ENCODE measurements at regions not wholly inside any gene's neighbourhood (a gene's known extent, or its start where the extent isn't known, plus 50 kb on each side); places are given as distances from the start of the nearest gene placed in this dataset.

GRCh38 chr4:15348236-15348635, 79.6 kb upstream of the C1QTNF7 start:
- no peak for TF ChIP-seq EZH2 (optimal IDR thresholded peaks at IDR 0.05; ENCODE audit: low read depth, low read length)
- TF ChIP-seq, protein P1, sequence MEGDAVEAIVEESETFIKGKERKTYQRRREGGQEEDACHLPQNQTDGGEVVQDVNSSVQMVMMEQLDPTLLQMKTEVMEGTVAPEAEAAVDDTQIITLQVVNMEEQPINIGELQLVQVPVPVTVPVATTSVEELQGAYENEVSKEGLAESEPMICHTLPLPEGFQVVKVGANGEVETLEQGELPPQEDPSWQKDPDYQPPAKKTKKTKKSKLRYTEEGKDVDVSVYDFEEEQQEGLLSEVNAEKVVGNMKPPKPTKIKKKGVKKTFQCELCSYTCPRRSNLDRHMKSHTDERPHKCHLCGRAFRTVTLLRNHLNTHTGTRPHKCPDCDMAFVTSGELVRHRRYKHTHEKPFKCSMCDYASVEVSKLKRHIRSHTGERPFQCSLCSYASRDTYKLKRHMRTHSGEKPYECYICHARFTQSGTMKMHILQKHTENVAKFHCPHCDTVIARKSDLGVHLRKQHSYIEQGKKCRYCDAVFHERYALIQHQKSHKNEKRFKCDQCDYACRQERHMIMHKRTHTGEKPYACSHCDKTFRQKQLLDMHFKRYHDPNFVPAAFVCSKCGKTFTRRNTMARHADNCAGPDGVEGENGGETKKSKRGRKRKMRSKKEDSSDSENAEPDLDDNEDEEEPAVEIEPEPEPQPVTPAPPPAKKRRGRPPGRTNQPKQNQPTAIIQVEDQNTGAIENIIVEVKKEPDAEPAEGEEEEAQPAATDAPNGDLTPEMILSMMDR (IDR thresholded peaks at IDR 0.05; ENCODE audit: low read length), result no peak
- TF ChIP-seq EZH2phosphoT487 (IDR thresholded peaks at IDR 0.05; ENCODE audit: low read length), result no peak
- H3K4me3 ChIP-seq (ENCODE audit: low read length), result no peak overlapping the region
- no peak overlapping the region for H2AFZ ChIP-seq (ENCODE audit: low read length)
- H3K4me1 ChIP-seq (ENCODE audit: low read length), result no peaks in the 10 kb centered on the region
- H3F3A ChIP-seq (ENCODE audit: insufficient read depth, low read length), result no peaks in the 10 kb centered on the region
- no peak for DNase-seq
- H3K9me3 ChIP-seq (replicated peaks; ENCODE audit: insufficient read depth, low read length), result no peaks in the 10 kb centered on the region
- no peak overlapping the region for H3K27ac ChIP-seq (ENCODE audit: low read length)
- H3K4me2 ChIP-seq (ENCODE audit: low read depth, low read length), result no peak overlapping the region
- H3K9me2 ChIP-seq (replicated peaks; ENCODE audit: insufficient read depth, low read length), result no peaks in the 10 kb centered on the region
- H4K20me1 ChIP-seq (ENCODE audit: insufficient read depth, low read length), result no peaks in the 10 kb centered on the region
- H3K36me3 ChIP-seq (replicated peaks; ENCODE audit: insufficient read depth, low read length), result no peaks in the 10 kb centered on the region
- no peak overlapping the region for H3K9ac ChIP-seq (ENCODE audit: low read length)
- no peaks in the 10 kb centered on the region for H3K79me2 ChIP-seq (ENCODE audit: low read length)
- H3K27me3 ChIP-seq (replicated peaks; ENCODE audit: insufficient read depth, low read length), result no peaks in the 10 kb centered on the region

- Histone ChIP-seq H3K79me2 (ENCODE audit: low read length) (no peaks in the 10 kb centered on the region), H4K20me1 (ENCODE audit: insufficient read depth, low read length) (no peaks in the 10 kb centered on the region), H3K9ac (ENCODE audit: low read length) (no peak overlapping the region), H3K9me3 (replicated peaks; ENCODE audit: insufficient read depth, low read length) (no peaks in the 10 kb centered on the region), H3K9me2 (replicated peaks; ENCODE audit: insufficient read depth, low read length) (no peaks in the 10 kb centered on the region), H3K27ac (ENCODE audit: low read length) (no peak overlapping the region), H3K4me1 (ENCODE audit: low read length) (no peaks in the 10 kb centered on the region), H3K4me3 (ENCODE audit: low read length) (no peak overlapping the region), H3F3A (ENCODE audit: insufficient read depth, low read length) (no peaks in the 10 kb centered on the region), H3K4me2 (ENCODE audit: low read depth, low read length) (no peak overlapping the region), H3K27me3 (replicated peaks; ENCODE audit: insufficient read depth, low read length) (no peaks in the 10 kb centered on the region), H2AFZ (ENCODE audit: low read length) (no peak overlapping the region), H3K36me3 (replicated peaks; ENCODE audit: insufficient read depth, low read length) (no peaks in the 10 kb centered on the region)
- no peak for DNase-seq
- no peak for TF ChIP-seq EZH2 (optimal IDR thresholded peaks at IDR 0.05; ENCODE audit: low read depth, low read length)
- TF ChIP-seq, protein P1 (IDR thresholded peaks at IDR 0.05; ENCODE audit: low read length), result no peak
- no peak for TF ChIP-seq EZH2phosphoT487 (IDR thresholded peaks at IDR 0.05; ENCODE audit: low read length)
Measured at GRCh38 chr4:15348695-15349094, 79.1 kb upstream of the C1QTNF7 start.

DNA sequence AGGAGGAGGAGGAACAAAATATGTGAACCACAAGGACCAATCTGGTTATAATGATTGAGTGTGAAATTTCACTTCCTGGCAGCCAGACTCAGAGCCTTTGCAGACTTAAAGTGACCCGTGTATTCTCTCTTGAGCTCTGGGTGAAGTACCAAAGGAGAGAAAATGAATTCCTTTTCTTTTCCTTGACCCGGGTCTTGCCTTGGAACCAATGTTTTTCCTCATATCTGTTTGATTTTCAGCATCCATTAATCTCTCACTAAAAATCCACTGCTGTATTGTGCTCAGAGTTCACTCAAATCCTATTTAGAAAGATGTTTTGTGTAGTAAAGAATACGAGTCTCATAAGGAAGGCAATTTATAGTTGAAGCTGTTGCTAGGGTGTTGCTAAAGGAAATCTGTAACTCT, 78.3 kb upstream of the C1QTNF7 start:
- H3K9ac ChIP-seq (ENCODE audit: low read length), result no peak overlapping the region
- H3K4me3 ChIP-seq (ENCODE audit: low read length), result no peak overlapping the region
- H3K4me1 ChIP-seq (ENCODE audit: low read length), result no peaks in the 10 kb centered on the region
- H3K27me3 ChIP-seq (replicated peaks; ENCODE audit: insufficient read depth, low read length), result no peaks in the 10 kb centered on the region
- TF ChIP-seq, protein P1 (IDR thresholded peaks at IDR 0.05; ENCODE audit: low read length), result no peak
- no peak for TF ChIP-seq EZH2phosphoT487 (IDR thresholded peaks at IDR 0.05; ENCODE audit: low read length)
- no peak for TF ChIP-seq EZH2 (optimal IDR thresholded peaks at IDR 0.05; ENCODE audit: low read depth, low read length)
- H3K9me3 ChIP-seq (replicated peaks; ENCODE audit: insufficient read depth, low read length), result no peaks in the 10 kb centered on the region
- no peak overlapping the region for H3K4me2 ChIP-seq (ENCODE audit: low read depth, low read length)
- no peaks in the 10 kb centered on the region for H3K79me2 ChIP-seq (ENCODE audit: low read length)
- H3K36me3 ChIP-seq (replicated peaks; ENCODE audit: insufficient read depth, low read length), result no peaks in the 10 kb centered on the region
- H2AFZ ChIP-seq (ENCODE audit: low read length), result no peak overlapping the region
- no peaks in the 10 kb centered on the region for H3F3A ChIP-seq (ENCODE audit: insufficient read depth, low read length)
- no peak for DNase-seq
- no peaks in the 10 kb centered on the region for H3K9me2 ChIP-seq (replicated peaks; ENCODE audit: insufficient read depth, low read length)
- H4K20me1 ChIP-seq (ENCODE audit: insufficient read depth, low read length), result no peaks in the 10 kb centered on the region
- no peak overlapping the region for H3K27ac ChIP-seq (ENCODE audit: low read length)
